ENCODE measurements at regions not wholly inside any gene's neighbourhood (a gene's known extent, or its start where the extent isn't known, plus 50 kb on each side); places are given as distances from the start of the nearest gene placed in this dataset.

- TF ChIP-seq CTCF (IDR thresholded peaks at IDR 0.05) (no peak), EZH2 (IDR thresholded peaks at IDR 0.05) (no peak), EZH2phosphoT487 (IDR thresholded peaks at IDR 0.05) (no peak)
These were observed 268.3 kb downstream of the MEX3B start for GRCh38 chr15:81777546-81777945.

Data from neural progenitor cell (in vitro differentiated cells).